ENCODE measurements at regions not wholly inside any gene's neighbourhood (a gene's known extent, or its start where the extent isn't known, plus 50 kb on each side); places are given as distances from the start of the nearest gene placed in this dataset.
A peak's percentile ranks its signal among the peaks of the same experiment; 100 is the strongest.
"Not testable (repeated sequence)": the region's sequence is repeated elsewhere in the genome, so short reads cannot be mapped to it uniquely, and the experiment has no call there.

DNA sequence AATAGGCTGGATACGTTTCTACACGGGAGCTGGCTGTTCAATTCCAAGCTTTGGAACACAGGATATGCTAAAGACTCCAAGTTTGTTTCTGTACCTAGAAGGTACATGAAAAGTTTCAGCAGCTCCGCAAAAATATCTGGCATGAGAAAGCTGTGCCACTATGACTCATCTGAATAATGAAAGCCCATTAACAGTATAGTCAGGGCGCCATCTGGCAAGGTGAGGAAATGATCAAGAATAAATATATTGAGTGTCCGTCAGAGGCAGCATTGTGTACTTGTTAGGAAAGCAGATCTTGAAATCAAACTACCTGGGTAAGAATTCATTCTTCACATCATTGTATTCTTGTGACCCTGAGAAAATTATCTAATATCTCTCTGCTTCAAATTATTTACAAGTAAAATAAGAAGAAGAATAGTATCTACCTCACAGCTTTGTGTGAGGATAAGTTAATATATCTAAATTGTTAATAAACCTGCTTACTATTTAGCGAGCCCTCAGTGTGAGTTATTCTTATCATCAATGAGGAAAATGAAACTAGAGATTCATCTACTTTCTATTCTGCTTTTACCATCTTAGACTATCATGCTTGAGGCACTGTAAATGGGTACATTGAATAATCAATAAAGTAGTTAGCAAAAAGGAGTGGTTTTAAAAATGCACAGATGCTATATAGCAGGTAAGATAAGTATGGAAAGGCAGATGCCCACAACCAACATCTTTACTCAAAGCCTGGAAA is 53.5 kb downstream of the FSCB start:
- peak; percentile 12 for DNase-seq (ENCODE audit: low spot score)

DNA sequence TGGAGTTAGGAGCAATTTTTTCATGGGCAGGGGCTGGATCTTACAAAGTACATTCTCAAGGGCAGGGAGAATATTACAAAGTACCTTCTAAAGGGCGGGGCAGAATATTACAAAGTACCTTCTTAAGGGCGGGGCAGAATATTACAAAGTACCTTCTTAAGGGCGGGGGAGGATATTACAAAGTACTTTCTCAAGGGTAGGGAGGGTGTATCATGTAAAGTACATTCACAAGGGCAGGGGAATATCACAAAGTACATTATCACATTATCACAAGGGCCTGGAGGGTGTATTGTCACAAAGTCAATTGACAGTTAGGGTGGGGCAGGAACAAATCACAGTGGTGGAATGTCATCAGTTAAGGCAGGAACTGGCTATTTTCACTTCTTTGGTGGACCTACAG is 56.9 kb downstream of the FSCB start:
- DNase-seq (ENCODE audit: low spot score) = not testable (repeated sequence)

DNA sequence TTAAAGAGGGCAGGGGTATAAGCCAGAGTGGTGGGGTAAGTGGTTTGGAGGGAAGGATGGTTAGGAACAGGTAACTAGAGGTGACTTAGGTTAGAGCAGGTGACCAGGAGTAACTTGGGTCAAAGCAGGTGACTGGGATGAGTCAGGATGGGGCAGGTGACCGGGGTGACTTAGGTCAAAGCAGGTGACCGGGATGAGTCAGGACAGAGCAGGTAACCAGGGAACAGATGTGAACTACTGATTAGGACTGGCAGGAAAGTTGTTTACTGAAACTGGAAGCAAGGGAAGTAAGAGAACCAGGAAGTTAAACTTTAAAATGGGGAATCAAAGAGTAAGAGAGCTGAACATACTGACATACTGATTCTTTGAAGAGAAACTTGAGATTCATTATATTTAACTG is 57.4 kb downstream of the FSCB start:
- DNase-seq (ENCODE audit: low spot score) = no peak

DNA sequence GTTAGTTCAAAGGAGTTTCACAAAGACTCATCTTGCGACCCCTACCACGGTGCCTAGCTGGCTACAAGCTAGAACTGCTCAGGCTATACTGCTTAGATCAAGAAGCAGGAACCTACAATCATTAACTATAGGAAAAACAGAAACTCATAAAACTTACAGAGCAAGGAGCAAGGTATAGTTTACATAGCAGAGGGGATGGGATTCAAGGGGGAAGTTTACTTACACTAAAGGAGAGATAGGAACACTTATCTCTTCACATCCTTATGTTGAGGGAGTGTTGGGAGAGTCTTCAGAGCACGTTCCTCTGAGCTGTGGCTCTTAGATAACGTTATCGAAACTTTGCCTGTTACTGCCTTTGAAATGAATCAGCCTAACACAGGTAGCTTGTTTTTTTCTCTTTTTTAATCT is 58.1 kb downstream of the FSCB start:
- no peak for DNase-seq (ENCODE audit: low spot score)

DNA sequence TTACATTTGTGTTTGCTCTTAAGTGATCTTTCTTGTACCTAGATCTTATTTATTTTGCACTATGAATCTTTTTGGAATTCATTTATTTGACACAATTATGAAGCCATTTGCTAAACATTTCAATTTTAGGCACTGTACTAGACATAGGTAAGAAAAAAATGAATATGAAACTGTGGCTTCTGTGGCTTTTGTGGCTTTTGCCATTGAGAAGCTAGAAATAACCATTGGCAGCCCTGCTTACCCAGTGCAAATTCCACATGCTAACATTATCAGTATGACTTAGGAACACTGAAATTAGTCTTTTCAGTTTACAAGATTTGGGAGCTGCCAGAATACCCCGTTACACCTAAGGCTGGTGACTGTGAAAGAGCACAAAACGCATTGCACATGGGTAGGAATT is 60.1 kb downstream of the FSCB start:
- no peak for DNase-seq (ENCODE audit: low spot score)

DNA sequence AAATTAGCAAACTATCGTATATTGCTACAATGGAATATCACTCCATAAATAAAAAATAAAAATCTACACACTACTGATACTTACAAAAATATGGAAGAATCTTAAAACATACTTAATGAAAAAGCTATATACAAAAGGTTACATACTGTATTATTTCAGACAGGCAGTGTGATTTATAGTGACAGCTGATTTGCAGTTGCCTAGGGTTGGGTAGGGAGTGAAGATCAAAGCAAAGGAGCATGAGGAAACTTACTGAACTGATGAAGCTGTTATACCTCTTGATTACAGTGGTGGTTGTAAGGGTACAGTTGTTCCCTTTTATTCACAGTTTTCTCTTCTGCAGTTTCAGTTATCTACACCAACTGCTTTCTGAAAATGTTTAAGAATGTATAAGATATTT is 62.6 kb downstream of the FSCB start:
- DNase-seq (ENCODE audit: low spot score) = no peak

DNA sequence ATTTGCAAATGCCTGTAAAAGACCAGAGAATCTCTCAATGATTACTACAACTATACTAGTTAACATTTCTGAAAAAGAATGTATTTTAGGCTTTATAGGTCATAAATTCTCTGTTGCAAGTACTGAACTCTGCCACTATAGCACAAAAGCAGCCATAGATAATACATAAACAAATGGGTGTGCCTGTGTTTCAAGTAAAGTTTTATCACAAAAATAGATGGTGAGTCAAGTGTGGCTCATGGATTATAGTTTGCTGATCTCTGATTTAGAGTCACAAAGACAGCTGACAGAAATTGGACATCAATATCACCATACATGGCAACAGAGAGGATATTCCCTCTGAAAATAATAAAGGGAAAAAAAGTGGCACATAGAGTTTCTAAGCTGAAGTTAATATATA is 68.1 kb downstream of the FSCB start:
- no peak for DNase-seq (ENCODE audit: low spot score)

DNA sequence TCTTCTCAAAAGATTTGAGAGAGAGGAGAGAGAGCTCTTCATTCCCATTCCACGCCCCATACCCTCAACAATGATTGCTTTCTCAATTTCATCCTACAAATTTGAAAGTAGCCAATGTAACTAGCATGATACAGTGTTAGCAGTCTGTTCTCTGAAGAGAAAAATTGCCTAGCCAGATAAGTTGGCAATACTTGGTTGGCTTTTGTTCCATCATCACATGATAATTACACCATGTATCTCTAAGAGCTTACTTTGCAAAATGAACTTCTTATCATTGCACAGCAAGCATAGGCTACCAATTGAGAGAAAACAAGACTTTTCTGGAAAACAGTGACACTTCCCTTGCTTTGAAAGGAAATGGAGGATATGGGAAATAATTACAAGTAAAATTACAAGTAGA is 68.9 kb downstream of the FSCB start:
- no peak for DNase-seq (ENCODE audit: low spot score)

DNA sequence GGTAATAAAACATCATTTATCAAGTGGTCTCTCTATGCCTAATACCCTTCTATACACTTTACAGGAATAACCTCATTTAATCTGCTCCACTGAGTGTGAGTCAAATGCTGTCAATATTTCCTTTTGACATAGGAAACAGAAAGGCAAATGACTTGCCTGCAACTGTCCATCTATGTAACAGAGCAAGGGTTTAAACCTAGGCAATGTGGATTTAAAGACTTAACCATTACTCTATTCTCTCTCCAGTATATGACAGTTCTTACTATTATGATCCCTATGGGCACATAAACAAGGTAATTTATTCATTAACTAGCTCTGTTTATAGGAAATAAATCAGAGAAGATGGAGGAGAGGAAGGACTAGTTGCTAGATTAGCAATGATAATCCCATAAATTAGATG is 70.6 kb downstream of the FSCB start:
- no peak for DNase-seq (ENCODE audit: low spot score)

DNA sequence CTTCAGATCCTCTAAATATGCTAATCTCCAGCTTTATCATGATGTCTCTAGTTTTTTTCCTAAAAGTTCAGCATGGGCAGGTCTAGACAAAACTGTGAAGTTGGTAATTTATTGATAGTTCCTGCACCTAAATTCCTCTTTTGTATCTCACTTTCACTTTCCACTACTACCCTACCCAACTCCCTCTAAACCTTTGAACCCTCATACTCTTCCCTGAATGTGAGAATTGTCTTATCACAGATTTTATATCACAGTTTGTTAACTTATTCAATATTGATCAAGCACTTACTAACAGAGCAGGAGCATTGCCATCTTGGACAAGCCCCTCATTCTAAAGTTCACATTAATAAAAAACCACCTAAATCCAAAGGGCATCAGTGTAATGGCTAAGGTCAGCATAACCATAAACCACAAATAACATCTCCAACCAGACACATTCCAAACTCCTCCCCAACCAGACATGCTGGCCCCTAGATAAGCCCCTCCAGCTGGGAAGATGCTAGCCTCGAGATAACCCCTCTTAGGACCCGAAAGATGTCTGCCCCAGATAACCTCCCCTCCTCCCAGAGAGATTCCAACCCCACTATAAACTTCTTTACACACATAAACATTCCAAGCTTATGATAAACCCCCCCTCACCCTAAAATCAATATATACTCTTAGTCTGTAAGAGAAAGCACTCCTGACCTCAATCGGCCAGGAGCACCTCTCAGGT is 78.7 kb downstream of the FSCB start:
- DNase-seq (ENCODE audit: low spot score) = no peak

DNA sequence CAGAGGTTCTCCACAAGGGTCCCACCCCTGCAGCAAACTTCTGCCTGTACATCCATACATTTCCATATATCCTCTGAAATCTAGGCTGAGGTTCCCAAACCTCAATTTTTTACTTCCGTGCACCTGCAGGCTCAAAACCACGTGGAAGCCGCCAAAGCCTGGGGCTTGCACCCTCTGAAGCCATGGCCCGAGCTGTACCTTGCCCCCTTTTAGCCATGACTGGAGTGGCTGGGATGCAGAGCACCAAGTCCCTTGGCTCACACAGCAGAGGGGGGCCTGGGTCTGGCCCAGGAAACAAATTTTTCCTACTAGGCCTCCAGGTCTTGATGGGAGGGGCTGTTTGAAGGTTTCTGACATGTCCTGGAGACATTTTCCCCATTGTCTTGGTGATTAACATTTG is 84.4 kb downstream of the FSCB start:
- DNase-seq (ENCODE audit: low spot score) = no peak

DNA sequence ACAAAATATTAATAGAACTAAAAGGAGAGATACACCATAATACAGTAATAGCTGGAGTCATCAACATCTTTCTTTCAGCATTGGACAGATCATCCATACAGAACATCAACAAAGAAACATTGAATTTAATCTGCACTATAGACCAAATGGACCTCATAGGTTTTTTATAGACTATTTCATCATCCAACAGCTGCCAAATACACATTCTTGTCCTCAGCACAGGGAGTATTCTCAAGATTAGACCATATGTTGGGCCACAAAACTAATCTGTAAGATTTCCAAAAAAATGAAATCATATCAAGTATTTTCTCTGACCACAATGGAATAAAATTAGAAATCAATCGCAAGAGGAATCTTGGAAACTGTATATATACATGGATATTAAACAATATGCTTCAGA is 86.9 kb downstream of the FSCB start:
- DNase-seq (ENCODE audit: low spot score) = no peak

DNA sequence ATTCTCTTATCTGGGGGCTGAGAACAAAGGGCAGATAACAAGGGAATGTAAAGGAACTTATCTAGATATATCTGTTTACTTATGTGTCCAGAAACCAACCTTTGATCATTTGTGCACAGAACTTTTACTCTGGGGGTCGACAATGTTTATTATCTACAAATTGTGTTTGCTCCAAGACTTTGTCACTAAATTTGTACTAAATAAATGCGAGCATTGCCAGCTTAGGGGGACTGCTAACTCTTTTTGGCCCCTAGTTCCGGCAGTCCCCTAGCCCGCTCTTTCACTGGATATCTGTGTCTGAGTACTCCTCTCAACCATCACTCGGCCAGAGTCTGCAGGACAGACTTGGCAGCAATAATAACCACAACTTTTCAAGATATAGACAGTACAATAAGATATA is 88.2 kb downstream of the FSCB start:
- DNase-seq (ENCODE audit: low spot score) = no peak

DNA sequence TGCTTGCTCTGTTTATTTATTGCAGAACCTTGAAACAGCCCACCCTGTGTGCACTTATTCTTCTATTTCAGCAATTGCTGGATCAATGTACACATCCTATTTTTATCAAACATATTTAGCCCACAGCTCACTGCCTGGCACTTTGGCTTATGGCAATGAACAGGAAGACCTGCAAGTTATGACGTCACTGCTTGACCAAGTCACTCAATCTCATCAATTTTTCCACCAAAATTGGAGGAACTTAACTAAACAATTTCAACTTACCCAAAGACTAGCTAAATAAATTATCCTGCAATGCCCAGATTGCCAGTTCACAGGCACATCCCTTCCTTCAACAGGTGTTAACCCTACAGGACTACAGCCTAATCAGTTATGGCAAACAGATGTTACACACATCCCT is 89.3 kb downstream of the FSCB start:
- no peak for DNase-seq (ENCODE audit: low spot score)

DNA sequence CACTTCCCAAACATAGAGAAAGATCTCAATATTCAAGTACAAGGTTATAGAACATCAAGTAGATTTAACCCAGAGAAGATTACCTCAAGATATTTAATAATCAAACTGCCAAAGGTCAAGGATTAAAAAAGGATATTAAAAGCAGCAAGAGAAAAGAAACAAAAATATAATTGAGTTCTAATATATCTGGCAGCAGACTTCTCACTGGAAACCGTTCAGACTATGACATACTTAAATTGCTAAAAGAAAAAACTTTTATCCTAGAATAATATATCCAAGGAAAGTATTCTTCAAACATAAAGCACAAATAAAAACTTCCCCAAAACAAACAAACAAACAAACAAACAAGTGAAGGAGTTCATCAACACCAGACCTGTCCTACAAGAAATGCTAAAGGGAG is 92.4 kb downstream of the FSCB start:
- no peak for DNase-seq (ENCODE audit: low spot score)

DNA sequence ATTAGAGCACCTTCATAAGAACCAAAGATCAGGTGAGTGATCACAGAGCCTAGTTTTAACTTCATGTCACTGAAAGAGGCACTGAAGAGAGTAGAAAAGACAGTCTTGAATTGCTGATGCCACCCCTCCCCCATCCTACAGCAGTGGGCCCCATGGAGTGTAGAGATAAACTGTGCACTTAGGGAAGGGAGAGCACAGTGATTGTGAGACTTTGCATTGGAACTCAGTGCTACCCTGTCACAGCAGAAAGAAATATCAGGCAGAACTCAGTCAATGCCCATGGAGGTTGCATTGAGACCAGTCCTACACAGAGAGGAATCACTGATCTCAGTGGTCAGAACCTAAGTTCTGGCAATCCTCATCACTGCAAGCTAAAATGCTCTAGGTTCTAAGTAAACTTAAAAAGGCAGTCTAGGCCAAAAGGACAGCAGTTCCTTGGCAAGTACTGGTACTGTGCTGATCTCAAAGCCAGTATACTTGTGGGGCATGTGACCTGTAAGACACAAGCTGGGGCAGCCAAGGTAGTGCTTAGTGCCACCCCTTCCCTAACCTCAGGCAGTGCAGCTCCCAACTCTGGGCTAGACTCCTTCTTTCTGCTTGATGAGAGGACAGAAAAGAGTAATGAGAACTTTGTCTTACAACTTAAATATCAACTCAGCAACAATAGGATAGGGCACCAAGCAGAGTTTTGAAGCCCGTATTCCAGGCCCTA is 94.1 kb downstream of the FSCB start:
- DNase-seq (ENCODE audit: low spot score) = no peak

DNA sequence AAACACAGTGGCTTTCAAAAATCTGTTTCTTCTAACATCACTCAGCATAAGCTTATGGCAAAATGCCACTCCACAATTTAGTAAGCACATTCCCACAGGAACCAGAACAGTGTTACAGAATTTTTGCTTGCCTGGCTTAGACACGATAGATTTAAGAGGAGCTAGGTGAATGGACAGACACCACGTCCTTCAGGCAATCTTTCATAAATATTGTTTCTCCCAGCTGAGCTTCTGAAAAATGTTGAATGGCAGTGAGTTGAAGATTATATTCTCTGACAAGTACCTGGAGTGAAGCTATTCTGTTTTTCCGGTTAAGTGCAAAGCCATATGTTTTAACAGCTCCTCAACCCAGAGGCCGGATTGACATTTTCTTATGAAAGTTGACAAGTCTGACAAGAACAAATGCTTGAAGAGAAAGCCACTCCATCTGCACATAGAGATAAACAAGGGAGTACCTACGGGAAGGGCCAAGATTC is 102.0 kb downstream of the FSCB start:
- DNase-seq (ENCODE audit: low spot score) = no peak

DNA sequence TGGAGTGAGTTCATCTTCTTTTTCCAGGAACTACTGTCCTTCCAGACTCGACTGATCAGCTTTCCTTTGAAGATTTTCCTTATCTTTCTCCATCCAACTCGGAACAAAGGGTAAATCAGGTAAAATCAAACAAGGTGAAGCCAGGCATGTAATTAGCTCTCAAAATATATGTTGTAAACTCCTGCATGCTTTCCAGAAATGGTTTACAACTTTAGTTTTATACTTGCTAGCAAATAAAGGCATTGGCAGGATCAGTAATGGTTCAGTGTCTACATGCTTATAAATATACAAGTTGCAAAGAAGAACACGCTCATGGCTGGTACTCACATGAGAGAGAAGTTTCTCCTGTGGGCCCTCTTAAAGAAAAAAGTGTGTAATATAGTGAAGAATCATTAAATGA is 102.5 kb downstream of the FSCB start:
- DNase-seq (ENCODE audit: low spot score) = no peak

DNA sequence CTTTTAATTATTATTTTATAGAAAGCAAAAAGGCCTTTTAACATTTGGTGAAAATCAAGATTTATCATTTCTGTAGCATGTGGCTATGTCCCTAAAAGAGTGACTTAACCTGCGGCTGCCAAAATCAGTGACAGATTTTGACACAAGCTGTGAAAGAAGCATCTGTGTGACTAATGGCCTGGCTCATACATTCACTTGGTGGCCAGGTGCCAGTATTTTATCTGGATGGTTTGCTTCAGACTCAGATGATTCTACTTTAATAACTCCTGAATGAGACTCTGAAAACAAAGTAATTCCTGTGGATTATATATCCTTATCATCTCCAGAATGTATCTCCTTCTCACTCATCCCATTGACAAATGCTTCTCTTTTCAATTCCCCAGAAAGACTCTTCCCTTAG is 103.0 kb downstream of the FSCB start:
- peak; percentile 16 for DNase-seq (ENCODE audit: low spot score)

DNA sequence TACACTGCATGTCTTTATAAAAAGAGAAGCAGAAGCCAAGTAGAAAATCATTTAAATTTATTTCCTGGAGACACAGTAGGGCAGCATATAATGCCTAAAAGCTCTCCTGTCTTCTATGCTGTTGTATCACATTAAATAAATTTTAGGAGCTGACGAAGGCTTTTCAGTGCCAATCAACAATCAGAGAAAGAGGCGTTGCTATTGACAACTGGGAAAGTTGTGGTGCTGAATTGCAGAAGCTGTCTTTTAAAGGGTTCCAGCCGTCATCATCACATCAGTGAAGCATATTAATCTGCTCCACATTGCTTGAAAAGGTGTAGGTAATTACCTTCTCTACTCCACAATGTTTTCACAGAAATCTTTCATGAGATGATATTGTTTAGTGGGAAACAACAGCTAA is 103.9 kb downstream of the FSCB start:
- no peak for DNase-seq (ENCODE audit: low spot score)

DNA sequence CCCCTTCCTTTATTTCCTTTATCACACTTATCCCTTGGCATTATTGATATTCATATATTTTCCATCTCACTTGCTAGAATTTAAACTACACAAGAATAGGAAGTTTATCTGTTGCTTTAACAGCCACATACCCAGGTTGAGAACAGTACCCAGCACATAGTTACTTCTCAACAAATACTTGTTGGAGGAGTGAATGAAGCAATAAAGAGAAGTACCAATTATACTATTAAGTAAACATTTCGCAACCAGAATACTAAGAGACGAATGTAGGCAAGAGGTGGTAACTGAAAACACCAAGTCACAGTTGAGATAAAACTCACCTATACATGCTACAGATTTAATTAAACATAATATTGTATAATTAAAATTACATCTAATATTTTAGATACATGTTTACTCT is 110.9 kb downstream of the FSCB start:
- no peak for DNase-seq (ENCODE audit: low spot score)

DNA sequence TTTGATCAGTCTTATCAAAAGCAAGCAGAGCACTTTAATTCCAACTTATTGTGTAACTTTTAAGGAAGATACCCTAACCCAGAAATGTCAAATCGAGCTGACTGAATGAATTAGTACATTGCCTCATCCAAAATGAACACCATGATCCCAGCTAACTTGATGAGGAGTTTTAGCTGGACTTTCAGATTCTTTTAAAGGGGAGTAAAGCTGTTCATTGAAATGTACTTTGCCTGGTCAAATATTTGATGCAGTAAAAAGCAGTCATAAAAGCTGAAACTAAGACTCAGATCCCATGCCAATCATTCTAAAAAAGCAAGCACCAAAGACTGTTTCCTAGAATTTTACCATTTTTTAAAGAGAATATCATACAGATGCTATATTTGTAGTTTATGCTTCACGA is 114.1 kb downstream of the FSCB start:
- no peak for DNase-seq (ENCODE audit: low spot score)

DNA sequence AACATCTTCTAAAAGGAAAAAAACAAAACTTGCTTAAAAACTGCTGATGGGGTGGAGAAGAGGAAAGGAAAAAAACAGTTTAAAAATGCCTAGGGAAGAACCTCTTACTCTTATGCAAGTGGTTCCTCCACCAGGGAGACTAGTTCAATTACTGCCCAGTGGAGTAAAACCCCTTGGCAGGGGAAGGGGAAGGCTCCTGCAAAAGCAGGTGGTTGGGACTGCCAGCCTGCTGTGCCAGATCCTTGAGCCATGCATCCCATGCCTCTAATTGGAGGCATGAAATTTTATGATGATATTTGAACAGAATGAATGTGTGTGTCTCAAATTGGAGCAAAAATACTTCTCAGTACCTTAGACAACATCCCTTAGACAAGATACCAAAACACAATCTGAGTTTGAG is 118.8 kb downstream of the FSCB start:
- DNase-seq (ENCODE audit: low spot score) = no peak
